ENCODE measurements at regions not wholly inside any gene's neighbourhood (a gene's known extent, or its start where the extent isn't known, plus 50 kb on each side); places are given as distances from the start of the nearest gene placed in this dataset.

GRCh38 chr21:15195104-15195503 lies 130.3 kb upstream of the NRIP1 start:
- Histone ChIP-seq H3K4me3 (no peak overlapping the region), H3K27ac (no peak overlapping the region), H3K4me1 (replicated peaks in 1 of 2) (peaks cover 7 to 16% of the 10 kb centered on the region in 2 donors)
- 38 to 100% (median 85%) methylated on average over 1 to 2 of the region's 2 CpGs; no CpG with 5 or more reads in 3 of the 10 experiments for WGBS, 10 experiments
- in situ Hi-C loops (cut with MboI; ENCODE audit: low pct_unique_long_range_greater_than_20kb in 2 of 9, low sequenced_read_pairs in 9 of 9, unreplicated experiment in 9 of 9) = no loop called here
- ATAC-seq (replicated peaks in 6 of 8) = no peak

- Histone ChIP-seq H3K4me3 (no peak overlapping the region), H3K27ac (no peak overlapping the region), H3K4me1 (replicated peaks in 1 of 2) (peaks cover 12 to 18% of the 10 kb centered on the region in 2 donors)
- WGBS, 10 experiments = 80 to 100% (median 100%) methylated on average over 1 of the region's 1 CpG; no CpG with 5 or more reads in 4 of the 10 experiments
- in situ Hi-C loops (cut with MboI; ENCODE audit: low pct_unique_long_range_greater_than_20kb in 2 of 9, low sequenced_read_pairs in 9 of 9, unreplicated experiment in 9 of 9) = no loop called here
- no peak for ATAC-seq (replicated peaks in 6 of 8)
Observed at GRCh38 chr21:15195768-15196167, 131.0 kb upstream of the NRIP1 start.

- no peak overlapping the region for H3K4me3 ChIP-seq
- H3K4me1 ChIP-seq (replicated peaks in 1 of 2) = peaks cover 12 to 15% of the 10 kb centered on the region in 2 donors
- H3K27ac ChIP-seq = no peak overlapping the region
- no peak for ATAC-seq (replicated peaks in 6 of 8)
- WGBS, 10 experiments = 60 to 100% (median 88%) methylated on average over 1 to 2 of the region's 2 CpGs; no CpG with 5 or more reads in 1 of the 10 experiments
- in situ Hi-C loops (cut with MboI; ENCODE audit: low pct_unique_long_range_greater_than_20kb in 2 of 9, low sequenced_read_pairs in 9 of 9, unreplicated experiment in 9 of 9) = no loop called here
Observed at GRCh38 chr21:15197696-15198095, 132.9 kb upstream of the NRIP1 start.

GRCh38 chr21:15199414-15200383 lies 134.9 kb upstream of the NRIP1 start:
- Histone ChIP-seq H3K4me1 (replicated peaks in 1 of 2) (peaks cover 23 to 32% of the 10 kb centered on the region in 2 donors), H3K4me3 (no peak overlapping the region), H3K27ac (no peak overlapping the region)
- in situ Hi-C loops (cut with MboI; ENCODE audit: low pct_unique_long_range_greater_than_20kb in 2 of 9, low sequenced_read_pairs in 9 of 9, unreplicated experiment in 9 of 9) = no loop called here
- peak; percentile 76 to 92 (median 84) for ATAC-seq (replicated peaks in 6 of 8)
- WGBS, 10 experiments = 7 to 65% (median 43%) methylated on average over 2 to 7 of the region's 8 CpGs; no CpG with 5 or more reads in 1 of the 10 experiments

- ATAC-seq (replicated peaks in 6 of 8) = no peak
- 38 to 100% (median 83%) methylated on average over 1 to 3 of the region's 3 CpGs; no CpG with 5 or more reads in 1 of the 10 experiments for WGBS, 10 experiments
- Histone ChIP-seq H3K4me1 (replicated peaks in 1 of 2) (peaks cover 23 to 36% of the 10 kb centered on the region in 2 donors), H3K4me3 (no peak overlapping the region), H3K27ac (no peak overlapping the region)
- in situ Hi-C loops (cut with MboI; ENCODE audit: low pct_unique_long_range_greater_than_20kb in 2 of 9, low sequenced_read_pairs in 9 of 9, unreplicated experiment in 9 of 9) = no loop called here
Observed at GRCh38 chr21:15203740-15204139, 138.9 kb upstream of the NRIP1 start.

GRCh38 chr21:15204140-15204969 lies 139.6 kb upstream of the NRIP1 start:
- 15 to 97% (median 85%) methylated on average over 3 to 13 of the region's 13 CpGs for WGBS, 10 experiments
- in situ Hi-C loops (cut with MboI; ENCODE audit: low pct_unique_long_range_greater_than_20kb in 2 of 9, low sequenced_read_pairs in 9 of 9, unreplicated experiment in 9 of 9) = no loop called here
- Histone ChIP-seq H3K4me3 (no peak overlapping the region), H3K27ac (no peak overlapping the region), H3K4me1 (replicated peaks in 1 of 2) (peaks cover 22 to 34% of the 10 kb centered on the region in 2 donors)
- ATAC-seq (replicated peaks in 6 of 8) = peak in 1 of 8 experiments; percentile 11

GRCh38 chr21:15204970-15205286 lies 140.1 kb upstream of the NRIP1 start:
- WGBS, 10 experiments = 50 to 100% (median 96%) methylated on average over 1 to 4 of the region's 4 CpGs; no CpG with 5 or more reads in 1 of the 10 experiments
- no peak overlapping the region for H3K27ac ChIP-seq
- in situ Hi-C loops (cut with MboI; ENCODE audit: low pct_unique_long_range_greater_than_20kb in 2 of 9, low sequenced_read_pairs in 9 of 9, unreplicated experiment in 9 of 9) = no loop called here

GRCh38 chr21:15206514-15206913 lies 141.7 kb upstream of the NRIP1 start:
- WGBS, 10 experiments = 44 to 100% (median 89%) methylated on average over 2 to 5 of the region's 5 CpGs
- in situ Hi-C loops (cut with MboI; ENCODE audit: low pct_unique_long_range_greater_than_20kb in 2 of 9, low sequenced_read_pairs in 9 of 9, unreplicated experiment in 9 of 9) = no loop called here

More at GRCh38 chr21:15204970-15205286, 140.1 kb upstream of the NRIP1 start:
- peak in 5 of 8 experiments; percentile 68 to 83 (median 71) for ATAC-seq (replicated peaks in 6 of 8)
- H3K4me3 ChIP-seq = no peak overlapping the region
- peaks cover 16 to 28% of the 10 kb centered on the region in 2 donors for H3K4me1 ChIP-seq (replicated peaks in 1 of 2)

GRCh38 chr21:15207231-15207630 lies 142.4 kb upstream of the NRIP1 start:
- Histone ChIP-seq H3K4me1 (replicated peaks in 1 of 2) (peaks cover 11 to 21% of the 10 kb centered on the region in 2 donors), H3K27ac (no peak overlapping the region), H3K4me3 (no peak overlapping the region)
- ATAC-seq (replicated peaks in 6 of 8) = peak in 1 of 8 experiments; percentile 34
- in situ Hi-C loops (cut with MboI; ENCODE audit: low pct_unique_long_range_greater_than_20kb in 2 of 9, low sequenced_read_pairs in 9 of 9, unreplicated experiment in 9 of 9) = no loop called here
- 10 to 100% (median 88%) methylated on average over 1 to 4 of the region's 4 CpGs; no CpG with 5 or more reads in 2 of the 10 experiments for WGBS, 10 experiments

More at GRCh38 chr21:15206514-15206913, 141.7 kb upstream of the NRIP1 start:
- no peak for ATAC-seq (replicated peaks in 6 of 8)
- H3K4me3 ChIP-seq = no peak overlapping the region
- peaks cover 11 to 21% of the 10 kb centered on the region in 2 donors for H3K4me1 ChIP-seq (replicated peaks in 1 of 2)
- no peak overlapping the region for H3K27ac ChIP-seq

GRCh38 chr21:15207635-15208370 lies 143.0 kb upstream of the NRIP1 start:
- in situ Hi-C loops (cut with MboI; ENCODE audit: low pct_unique_long_range_greater_than_20kb in 2 of 9, low sequenced_read_pairs in 9 of 9, unreplicated experiment in 9 of 9) = no loop called here
- no peak overlapping the region for H3K27ac ChIP-seq
- no peak for ATAC-seq (replicated peaks in 6 of 8)
- peaks cover 11 to 21% of the 10 kb centered on the region in 2 donors for H3K4me1 ChIP-seq (replicated peaks in 1 of 2)
- H3K4me3 ChIP-seq = no peak overlapping the region
- 66 to 100% (median 94%) methylated on average over 2 to 12 of the region's 13 CpGs for WGBS, 10 experiments

- Histone ChIP-seq H3K4me1 (replicated peaks in 1 of 2) (peaks cover 7 to 13% of the 10 kb centered on the region in 2 donors), H3K27ac (no peak overlapping the region), H3K4me3 (no peak overlapping the region)
- no peak for ATAC-seq (replicated peaks in 6 of 8)
- in situ Hi-C loops (cut with MboI; ENCODE audit: low pct_unique_long_range_greater_than_20kb in 2 of 9, low sequenced_read_pairs in 9 of 9, unreplicated experiment in 9 of 9) = no loop called here
- 80 to 100% (median 92%) methylated on average over 1 to 4 of the region's 4 CpGs; no CpG with 5 or more reads in 2 of the 10 experiments for WGBS, 10 experiments
Observed at GRCh38 chr21:15208786-15209185, 144.0 kb upstream of the NRIP1 start.

GRCh38 chr21:15209224-15209623 lies 144.4 kb upstream of the NRIP1 start:
- Histone ChIP-seq H3K27ac (no peak overlapping the region), H3K4me3 (no peak overlapping the region), H3K4me1 (replicated peaks in 1 of 2) (peaks cover 3 to 9% of the 10 kb centered on the region in 2 donors)
- no peak for ATAC-seq (replicated peaks in 6 of 8)
- in situ Hi-C loops (cut with MboI; ENCODE audit: low pct_unique_long_range_greater_than_20kb in 2 of 9, low sequenced_read_pairs in 9 of 9, unreplicated experiment in 9 of 9) = no loop called here
